ENCODE measurements at regions not wholly inside any gene's neighbourhood (a gene's known extent, or its start where the extent isn't known, plus 50 kb on each side); places are given as distances from the start of the nearest gene placed in this dataset.
"Not testable (repeated sequence)": the region's sequence is repeated elsewhere in the genome, so short reads cannot be mapped to it uniquely, and the experiment has no call there.

GRCh38 chr15:45862034-45862433 lies 227.2 kb downstream of the SQOR start:
- no peak for DNase-seq
- no peaks in the 10 kb centered on the region for H3K27me3 ChIP-seq (replicated peaks; ENCODE audit: control insufficient read depth, insufficient read depth, low read length, poor library complexity, severe bottlenecking)
- H3K4me1 ChIP-seq (ENCODE audit: control insufficient read depth, insufficient read depth, low read length, poor library complexity, severe bottlenecking) = no peaks in the 10 kb centered on the region
- no peaks in the 10 kb centered on the region for H3K9me3 ChIP-seq (ENCODE audit: control insufficient read depth, low read length)
- H3K36me3 ChIP-seq (ENCODE audit: control insufficient read depth, insufficient read depth, low read length) = no peaks in the 10 kb centered on the region
- H3K4me3 ChIP-seq (ENCODE audit: insufficient read depth, low read depth, low read length, poor library complexity, severe bottlenecking) = no peak overlapping the region
- H3K27ac ChIP-seq (ENCODE audit: insufficient read depth, low read length, poor library complexity, severe bottlenecking) = no peak overlapping the region

GRCh38 chr15:45863881-45864580 lies 229.2 kb downstream of the SQOR start:
- no peak overlapping the region for H3K4me3 ChIP-seq (ENCODE audit: insufficient read depth, low read depth, low read length, poor library complexity, severe bottlenecking)
- DNase-seq = no peak
- no peaks in the 10 kb centered on the region for H3K27me3 ChIP-seq (replicated peaks; ENCODE audit: control insufficient read depth, insufficient read depth, low read length, poor library complexity, severe bottlenecking)
- no peak overlapping the region for H3K27ac ChIP-seq (ENCODE audit: insufficient read depth, low read length, poor library complexity, severe bottlenecking)
- H3K9me3 ChIP-seq (ENCODE audit: control insufficient read depth, low read length) = no peaks in the 10 kb centered on the region
- no peaks in the 10 kb centered on the region for H3K4me1 ChIP-seq (ENCODE audit: control insufficient read depth, insufficient read depth, low read length, poor library complexity, severe bottlenecking)
- no peaks in the 10 kb centered on the region for H3K36me3 ChIP-seq (ENCODE audit: control insufficient read depth, insufficient read depth, low read length)

- Histone ChIP-seq H3K36me3 (ENCODE audit: control insufficient read depth, insufficient read depth, low read length) (no peaks in the 10 kb centered on the region), H3K27me3 (replicated peaks; ENCODE audit: control insufficient read depth, insufficient read depth, low read length, poor library complexity, severe bottlenecking) (no peaks in the 10 kb centered on the region), H3K4me3 (ENCODE audit: insufficient read depth, low read depth, low read length, poor library complexity, severe bottlenecking) (no peak overlapping the region), H3K27ac (ENCODE audit: insufficient read depth, low read length, poor library complexity, severe bottlenecking) (no peak overlapping the region), H3K4me1 (ENCODE audit: control insufficient read depth, insufficient read depth, low read length, poor library complexity, severe bottlenecking) (no peaks in the 10 kb centered on the region), H3K9me3 (ENCODE audit: control insufficient read depth, low read length) (no peaks in the 10 kb centered on the region)
- DNase-seq = no peak
Measured at GRCh38 chr15:45866616-45867015, 231.8 kb downstream of the SQOR start.

- Histone ChIP-seq H3K4me3 (ENCODE audit: insufficient read depth, low read depth, low read length, poor library complexity, severe bottlenecking) (no peak overlapping the region), H3K4me1 (ENCODE audit: control insufficient read depth, insufficient read depth, low read length, poor library complexity, severe bottlenecking) (no peaks in the 10 kb centered on the region), H3K36me3 (ENCODE audit: control insufficient read depth, insufficient read depth, low read length) (no peaks in the 10 kb centered on the region), H3K27me3 (replicated peaks; ENCODE audit: control insufficient read depth, insufficient read depth, low read length, poor library complexity, severe bottlenecking) (no peaks in the 10 kb centered on the region), H3K9me3 (ENCODE audit: control insufficient read depth, low read length) (no peaks in the 10 kb centered on the region), H3K27ac (ENCODE audit: insufficient read depth, low read length, poor library complexity, severe bottlenecking) (no peak overlapping the region)
- DNase-seq = no peak
Measured at GRCh38 chr15:45867281-45867680, 232.5 kb downstream of the SQOR start.

GRCh38 chr15:45868109-45868691 lies 233.4 kb downstream of the SQOR start:
- Histone ChIP-seq H3K27ac (ENCODE audit: insufficient read depth, low read length, poor library complexity, severe bottlenecking) (no peak overlapping the region), H3K9me3 (ENCODE audit: control insufficient read depth, low read length) (no peaks in the 10 kb centered on the region), H3K36me3 (ENCODE audit: control insufficient read depth, insufficient read depth, low read length) (no peaks in the 10 kb centered on the region), H3K4me3 (ENCODE audit: insufficient read depth, low read depth, low read length, poor library complexity, severe bottlenecking) (no peak overlapping the region), H3K4me1 (ENCODE audit: control insufficient read depth, insufficient read depth, low read length, poor library complexity, severe bottlenecking) (no peaks in the 10 kb centered on the region), H3K27me3 (replicated peaks; ENCODE audit: control insufficient read depth, insufficient read depth, low read length, poor library complexity, severe bottlenecking) (no peaks in the 10 kb centered on the region)
- DNase-seq = no peak

GRCh38 chr15:45869034-45869668 lies 234.3 kb downstream of the SQOR start:
- Histone ChIP-seq H3K36me3 (ENCODE audit: control insufficient read depth, insufficient read depth, low read length) (no peaks in the 10 kb centered on the region), H3K27me3 (replicated peaks; ENCODE audit: control insufficient read depth, insufficient read depth, low read length, poor library complexity, severe bottlenecking) (no peaks in the 10 kb centered on the region), H3K4me1 (ENCODE audit: control insufficient read depth, insufficient read depth, low read length, poor library complexity, severe bottlenecking) (no peaks in the 10 kb centered on the region), H3K9me3 (ENCODE audit: control insufficient read depth, low read length) (no peaks in the 10 kb centered on the region), H3K27ac (ENCODE audit: insufficient read depth, low read length, poor library complexity, severe bottlenecking) (no peak overlapping the region), H3K4me3 (ENCODE audit: insufficient read depth, low read depth, low read length, poor library complexity, severe bottlenecking) (no peak overlapping the region)
- no peak for DNase-seq

GRCh38 chr15:45871121-45871855 lies 236.5 kb downstream of the SQOR start:
- DNase-seq = no peak
- no peak overlapping the region for H3K27ac ChIP-seq (ENCODE audit: insufficient read depth, low read length, poor library complexity, severe bottlenecking)
- no peaks in the 10 kb centered on the region for H3K36me3 ChIP-seq (ENCODE audit: control insufficient read depth, insufficient read depth, low read length)
- H3K4me3 ChIP-seq (ENCODE audit: insufficient read depth, low read depth, low read length, poor library complexity, severe bottlenecking) = no peak overlapping the region
- no peaks in the 10 kb centered on the region for H3K4me1 ChIP-seq (ENCODE audit: control insufficient read depth, insufficient read depth, low read length, poor library complexity, severe bottlenecking)
- H3K9me3 ChIP-seq (ENCODE audit: control insufficient read depth, low read length) = no peaks in the 10 kb centered on the region
- H3K27me3 ChIP-seq (replicated peaks; ENCODE audit: control insufficient read depth, insufficient read depth, low read length, poor library complexity, severe bottlenecking) = no peaks in the 10 kb centered on the region

- Histone ChIP-seq H3K4me3 (ENCODE audit: insufficient read depth, low read depth, low read length, poor library complexity, severe bottlenecking) (no peak overlapping the region), H3K27ac (ENCODE audit: insufficient read depth, low read length, poor library complexity, severe bottlenecking) (no peak overlapping the region), H3K27me3 (replicated peaks; ENCODE audit: control insufficient read depth, insufficient read depth, low read length, poor library complexity, severe bottlenecking) (no peaks in the 10 kb centered on the region), H3K4me1 (ENCODE audit: control insufficient read depth, insufficient read depth, low read length, poor library complexity, severe bottlenecking) (no peaks in the 10 kb centered on the region), H3K36me3 (ENCODE audit: control insufficient read depth, insufficient read depth, low read length) (no peaks in the 10 kb centered on the region), H3K9me3 (ENCODE audit: control insufficient read depth, low read length) (no peaks in the 10 kb centered on the region)
- DNase-seq = no peak
Measured at GRCh38 chr15:45873781-45874180, 239.0 kb downstream of the SQOR start.

- not testable (repeated sequence) for DNase-seq; H3K4me3 ChIP-seq (ENCODE audit: insufficient read depth, low read depth, low read length, poor library complexity, severe bottlenecking); H3K27ac ChIP-seq (ENCODE audit: insufficient read depth, low read length, poor library complexity, severe bottlenecking); H3K4me1 ChIP-seq (ENCODE audit: control insufficient read depth, insufficient read depth, low read length, poor library complexity, severe bottlenecking); H3K36me3 ChIP-seq (ENCODE audit: control insufficient read depth, insufficient read depth, low read length); H3K27me3 ChIP-seq (replicated peaks; ENCODE audit: control insufficient read depth, insufficient read depth, low read length, poor library complexity, severe bottlenecking); H3K9me3 ChIP-seq (ENCODE audit: control insufficient read depth, low read length)
Measured at GRCh38 chr15:45874566-45874965, 239.7 kb downstream of the SQOR start.

GRCh38 chr15:45884289-45884688 lies 249.5 kb downstream of the SQOR start:
- Histone ChIP-seq H3K4me3 (ENCODE audit: insufficient read depth, low read depth, low read length, poor library complexity, severe bottlenecking) (no peak overlapping the region), H3K27ac (ENCODE audit: insufficient read depth, low read length, poor library complexity, severe bottlenecking) (no peak overlapping the region), H3K36me3 (ENCODE audit: control insufficient read depth, insufficient read depth, low read length) (no peaks in the 10 kb centered on the region), H3K9me3 (ENCODE audit: control insufficient read depth, low read length) (no peaks in the 10 kb centered on the region), H3K4me1 (ENCODE audit: control insufficient read depth, insufficient read depth, low read length, poor library complexity, severe bottlenecking) (no peaks in the 10 kb centered on the region), H3K27me3 (replicated peaks; ENCODE audit: control insufficient read depth, insufficient read depth, low read length, poor library complexity, severe bottlenecking) (no peaks in the 10 kb centered on the region)
- DNase-seq = no peak
